Mucosa of gallbladder (tissue), 1 donor: ENCODE measurements at regions not wholly inside any gene's neighbourhood (a gene's known extent, or its start where the extent isn't known, plus 50 kb on each side); places are given as distances from the start of the nearest gene placed in this dataset.

Experiments used
- DNase-seq: peaks from one replicate; pipeline ENCODE4 v3.0.0-alpha.2; 2020; ENCODE audit warnings: low spot score
- donor health status: DM: no; HTN: no; CAD: no.

- DNase-seq, result no peak
These were observed 394.2 kb upstream of the IRX2 start for GRCh38 chr5:3145641-3146040.

- no peak for DNase-seq
These were observed 391.9 kb upstream of the IRX2 start for GRCh38 chr5:3143382-3143781.

- no peak for DNase-seq
These were observed 391.0 kb upstream of the IRX2 start for GRCh38 chr5:3142261-3143027.

GRCh38 chr5:3140117-3140516, 388.6 kb upstream of the IRX2 start:
- DNase-seq, result no peak

- DNase-seq, result no peak
These were observed 388.0 kb upstream of the IRX2 start for GRCh38 chr5:3139499-3139931.

- no peak for DNase-seq
These were observed 379.7 kb upstream of the IRX2 start for GRCh38 chr5:3131161-3131560.

- no peak for DNase-seq
These were observed 377.8 kb upstream of the IRX2 start for GRCh38 chr5:3129252-3129651.

- no peak for DNase-seq
These were observed 376.0 kb upstream of the IRX2 start for GRCh38 chr5:3127423-3127911.

GRCh38 chr5:3126639-3127038, 375.2 kb upstream of the IRX2 start:
- DNase-seq, result no peak

- no peak for DNase-seq
These were observed 372.9 kb upstream of the IRX2 start for GRCh38 chr5:3124410-3124809.

- no peak for DNase-seq
These were observed 372.3 kb upstream of the IRX2 start for GRCh38 chr5:3123763-3124157.

- DNase-seq, result no peak
These were observed 371.7 kb upstream of the IRX2 start for GRCh38 chr5:3122985-3123762.

GRCh38 chr5:3122216-3122615, 370.7 kb upstream of the IRX2 start:
- DNase-seq, result no peak

- DNase-seq, result no peak
These were observed 370.3 kb upstream of the IRX2 start for GRCh38 chr5:3121813-3122212.

GRCh38 chr5:3120028-3120427, 368.6 kb upstream of the IRX2 start:
- DNase-seq, result no peak

- DNase-seq, result no peak
These were observed 368.0 kb upstream of the IRX2 start for GRCh38 chr5:3119435-3119834.

GRCh38 chr5:3118340-3118739, 366.9 kb upstream of the IRX2 start:
- no peak for DNase-seq

GRCh38 chr5:3116366-3116765, 364.9 kb upstream of the IRX2 start:
- no peak for DNase-seq

GRCh38 chr5:3114467-3114866, 363.0 kb upstream of the IRX2 start:
- DNase-seq, result no peak

GRCh38 chr5:3110371-3110770, 358.9 kb upstream of the IRX2 start:
- no peak for DNase-seq

GRCh38 chr5:3107156-3107611, 355.7 kb upstream of the IRX2 start:
- DNase-seq, result no peak

GRCh38 chr5:3105581-3105980, 354.1 kb upstream of the IRX2 start:
- no peak for DNase-seq

- DNase-seq, result no peak
These were observed 353.7 kb upstream of the IRX2 start for GRCh38 chr5:3105172-3105571.
